ENCODE measurements at regions not wholly inside any gene's neighbourhood (a gene's known extent, or its start where the extent isn't known, plus 50 kb on each side); places are given as distances from the start of the nearest gene placed in this dataset.
"Not testable (repeated sequence)": the region's sequence is repeated elsewhere in the genome, so short reads cannot be mapped to it uniquely, and the experiment has no call there.

DNA sequence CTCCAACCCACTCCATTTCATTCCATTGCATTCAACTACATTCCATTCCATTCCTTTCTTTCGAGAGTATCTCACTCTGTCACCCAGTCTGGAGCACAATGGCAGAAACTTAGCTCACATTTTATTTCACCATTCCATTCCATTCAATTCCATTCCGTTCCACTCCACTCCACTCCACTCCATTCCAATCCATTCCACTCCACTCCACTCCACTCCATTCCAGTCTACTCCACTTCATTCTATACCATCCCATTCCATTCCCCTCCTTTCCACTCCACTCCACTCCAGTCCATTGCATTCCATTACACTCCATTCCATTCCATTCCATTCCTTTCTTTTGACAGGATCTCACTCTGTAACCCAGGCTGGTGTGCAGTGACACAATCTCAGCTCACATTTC is 1466.3 kb downstream of the TSPY10 start:
- no peaks in the 10 kb centered on the region for H3K9me3 ChIP-seq

DNA sequence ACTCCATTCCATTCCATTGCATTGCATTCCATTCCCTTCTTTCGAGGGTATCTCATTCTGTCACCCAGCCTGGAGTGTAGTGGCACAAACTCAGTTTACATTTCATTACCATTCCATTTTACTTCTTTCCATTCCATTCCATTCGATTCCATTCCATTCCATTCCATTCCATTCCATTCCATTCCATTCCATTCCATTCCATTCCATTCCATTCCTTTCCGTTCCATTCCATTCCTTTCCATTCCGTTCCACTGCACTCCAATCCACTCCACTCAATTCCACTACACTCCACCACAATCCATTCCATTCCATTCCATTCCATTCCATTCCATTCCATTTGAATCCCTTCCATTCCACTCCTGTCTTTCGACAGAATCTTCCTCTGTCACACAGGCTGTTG is 1472.0 kb downstream of the TSPY10 start:
- intact Hi-C loops (cut with micrococcal nuclease; ENCODE audit: unreplicated experiment); CTCF ChIA-PET; DNase-seq; H3K27me3 ChIP-seq (replicated peaks; ENCODE audit: control insufficient read depth, insufficient read depth, low read length); H3K27ac Mint-ChIP-seq (ENCODE audit: unreplicated experiment); H3K4me1 Mint-ChIP-seq (ENCODE audit: low read depth, unreplicated experiment); H3K4me3 ChIP-seq (ENCODE audit: low read depth, low read length); H3K4me1 ChIP-seq; BruUV-seq (replicated peaks); H3K4me3 Mint-ChIP-seq (ENCODE audit: unreplicated experiment); H3K27me3 Mint-ChIP-seq (ENCODE audit: insufficient read depth, unreplicated experiment); H3K36me3 Mint-ChIP-seq (ENCODE audit: insufficient read depth, unreplicated experiment); H3K9me3 ChIP-seq; H3K36me3 ChIP-seq (ENCODE audit: control insufficient read depth, insufficient read depth, low read length); POLR2A ChIA-PET: not testable (repeated sequence)
- peaks cover 82% of the 10 kb centered on the region for H3K9me3 Mint-ChIP-seq (ENCODE audit: unreplicated experiment)

More for the DNA sequence above, 1466.3 kb downstream of the TSPY10 start:
- Mint-ChIP-seq H3K4me1 (ENCODE audit: low read depth, unreplicated experiment) (no peaks in the 10 kb centered on the region), H3K36me3 (ENCODE audit: insufficient read depth, unreplicated experiment) (peaks cover 9% of the 10 kb centered on the region), H3K9me3 (ENCODE audit: unreplicated experiment) (peaks cover 88% of the 10 kb centered on the region), H3K4me3 (ENCODE audit: unreplicated experiment) (no peak overlapping the region), H3K27me3 (ENCODE audit: insufficient read depth, unreplicated experiment) (no peaks in the 10 kb centered on the region), H3K27ac (ENCODE audit: unreplicated experiment) (no peak overlapping the region)
- Histone ChIP-seq H3K27me3 (replicated peaks; ENCODE audit: control insufficient read depth, insufficient read depth, low read length) (no peaks in the 10 kb centered on the region), H3K36me3 (ENCODE audit: control insufficient read depth, insufficient read depth, low read length) (no peaks in the 10 kb centered on the region), H3K4me3 (ENCODE audit: low read depth, low read length) (no peak overlapping the region), H3K4me1 (no peaks in the 10 kb centered on the region)
- ChIA-PET POLR2A (no interaction called here), CTCF (no interaction called here)
- no peak for TF ChIP-seq CTCF (IDR thresholded peaks at IDR 0.05; ENCODE audit: insufficient read depth in 1 of 2, low read depth in 1 of 2, low read length in 1 of 2, severe bottlenecking in 1 of 2, unreplicated experiment in 1 of 2)
- DNase-seq = no peak
- BruUV-seq (replicated peaks) = no TSS peak
- intact Hi-C loops (cut with micrococcal nuclease; ENCODE audit: unreplicated experiment) = no loop called here

GRCh38 chrY:11014229-11014628 is 1486.5 kb downstream of the TSPY10 start:
- intact Hi-C loops (cut with micrococcal nuclease; ENCODE audit: unreplicated experiment); BruUV-seq (replicated peaks); H3K27ac Mint-ChIP-seq (ENCODE audit: unreplicated experiment); H3K27me3 Mint-ChIP-seq (ENCODE audit: insufficient read depth, unreplicated experiment); H3K4me3 ChIP-seq (ENCODE audit: low read depth, low read length); H3K4me1 Mint-ChIP-seq (ENCODE audit: low read depth, unreplicated experiment); H3K4me1 ChIP-seq; H3K27me3 ChIP-seq (replicated peaks; ENCODE audit: control insufficient read depth, insufficient read depth, low read length); H3K36me3 Mint-ChIP-seq (ENCODE audit: insufficient read depth, unreplicated experiment); POLR2A ChIA-PET; CTCF ChIA-PET; H3K9me3 ChIP-seq; H3K4me3 Mint-ChIP-seq (ENCODE audit: unreplicated experiment); DNase-seq; H3K36me3 ChIP-seq (ENCODE audit: control insufficient read depth, insufficient read depth, low read length): not testable (repeated sequence)
- peaks cover 97% of the 10 kb centered on the region for H3K9me3 Mint-ChIP-seq (ENCODE audit: unreplicated experiment)

- Histone ChIP-seq H3K36me3 (ENCODE audit: control insufficient read depth, insufficient read depth, low read length) (no peaks in the 10 kb centered on the region), H3K4me1 (no peaks in the 10 kb centered on the region), H3K27me3 (replicated peaks; ENCODE audit: control insufficient read depth, insufficient read depth, low read length) (no peaks in the 10 kb centered on the region), H3K4me3 (ENCODE audit: low read depth, low read length) (no peak overlapping the region), H3K9me3 (no peaks in the 10 kb centered on the region)
- peaks cover 89% of the 10 kb centered on the region for H3K9me3 Mint-ChIP-seq (ENCODE audit: unreplicated experiment)
- H3K36me3 Mint-ChIP-seq (ENCODE audit: insufficient read depth, unreplicated experiment) = no peaks in the 10 kb centered on the region
- ChIA-PET POLR2A (no interaction called here), CTCF (no interaction called here)
- H3K4me3 Mint-ChIP-seq (ENCODE audit: unreplicated experiment) = no peak overlapping the region
- BruUV-seq (replicated peaks) = no TSS peak
- DNase-seq = no peak
- no peaks in the 10 kb centered on the region for H3K27me3 Mint-ChIP-seq (ENCODE audit: insufficient read depth, unreplicated experiment)
- H3K4me1 Mint-ChIP-seq (ENCODE audit: low read depth, unreplicated experiment) = no peaks in the 10 kb centered on the region
- TF ChIP-seq CTCF (IDR thresholded peaks at IDR 0.05; ENCODE audit: insufficient read depth in 1 of 2, low read depth in 1 of 2, low read length in 1 of 2, severe bottlenecking in 1 of 2, unreplicated experiment in 1 of 2) = no peak
- H3K27ac Mint-ChIP-seq (ENCODE audit: unreplicated experiment) = no peak overlapping the region
- intact Hi-C loops (cut with micrococcal nuclease; ENCODE audit: unreplicated experiment) = no loop called here
Measured at GRCh38 chrY:11022734-11023133, 1495.1 kb downstream of the TSPY10 start.

Measured in Caco-2 (cell line).